Fibroblast of skin of scalp (primary cell): ENCODE measurements at regions not wholly inside any gene's neighbourhood (a gene's known extent, or its start where the extent isn't known, plus 50 kb on each side); places are given as distances from the start of the nearest gene placed in this dataset.
"Not testable (repeated sequence)": the region's sequence is repeated elsewhere in the genome, so short reads cannot be mapped to it uniquely, and the experiment has no call there.

ENCODE experiments used
- DNase-seq: peaks from one replicate; pipeline ENCODE4 v3.0.0-alpha.2; 2013

DNA sequence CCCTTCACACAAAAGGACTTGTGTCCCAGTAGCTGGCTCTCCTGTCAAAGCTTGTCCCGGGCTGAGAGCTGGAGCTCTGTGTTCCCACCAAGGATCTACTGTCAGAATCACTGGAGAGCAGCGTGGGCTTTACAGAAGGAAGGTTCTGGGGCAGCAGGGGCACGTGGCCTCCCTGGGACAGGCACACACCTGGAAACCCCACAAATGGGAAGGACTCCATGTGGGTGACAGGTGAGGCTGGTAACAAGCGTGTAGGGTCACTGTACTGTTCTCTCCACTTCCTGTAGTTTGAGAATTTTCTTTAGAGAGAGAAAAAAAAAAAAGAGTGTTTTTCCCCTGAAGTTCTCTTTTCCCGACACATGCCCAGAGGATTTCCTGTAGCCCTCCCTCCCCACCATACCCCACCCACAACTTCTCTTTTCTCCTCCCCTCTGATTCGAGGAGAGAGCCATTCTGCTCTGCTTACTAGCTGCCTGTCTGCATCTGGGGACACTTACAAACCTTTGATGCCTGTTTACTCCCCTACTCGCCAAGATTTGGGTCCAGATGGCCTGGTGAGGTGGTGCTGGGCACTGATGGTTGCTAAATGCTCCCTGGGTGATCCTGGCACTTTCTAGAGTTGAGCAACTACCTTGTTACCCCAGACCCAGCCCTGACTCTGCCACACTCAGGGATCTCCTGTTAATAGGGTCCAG is 84.1 kb upstream of the SIRPA start:
- peak; percentile 76 for DNase-seq

DNA sequence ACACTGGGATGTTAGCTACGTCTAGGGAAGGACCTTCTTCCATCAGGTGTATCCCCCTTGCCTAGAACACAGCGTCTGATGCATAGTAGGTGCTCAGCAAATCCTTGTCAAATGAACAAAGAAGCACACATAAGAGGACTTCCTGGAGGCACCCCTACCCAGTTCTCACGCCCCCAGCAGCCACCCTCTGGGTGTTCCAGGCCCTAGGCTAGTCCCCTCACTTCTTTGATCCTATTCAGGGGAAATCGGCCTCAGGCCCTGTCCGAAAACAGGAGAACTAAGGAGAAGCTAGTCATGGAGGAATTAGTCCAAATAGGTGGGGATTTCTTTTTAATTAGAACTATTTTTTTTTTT is 84.7 kb upstream of the SIRPA start:
- no peak for DNase-seq

GRCh38 chr20:1809611-1810510 is 85.3 kb upstream of the SIRPA start:
- DNase-seq = peak; percentile 78

DNA sequence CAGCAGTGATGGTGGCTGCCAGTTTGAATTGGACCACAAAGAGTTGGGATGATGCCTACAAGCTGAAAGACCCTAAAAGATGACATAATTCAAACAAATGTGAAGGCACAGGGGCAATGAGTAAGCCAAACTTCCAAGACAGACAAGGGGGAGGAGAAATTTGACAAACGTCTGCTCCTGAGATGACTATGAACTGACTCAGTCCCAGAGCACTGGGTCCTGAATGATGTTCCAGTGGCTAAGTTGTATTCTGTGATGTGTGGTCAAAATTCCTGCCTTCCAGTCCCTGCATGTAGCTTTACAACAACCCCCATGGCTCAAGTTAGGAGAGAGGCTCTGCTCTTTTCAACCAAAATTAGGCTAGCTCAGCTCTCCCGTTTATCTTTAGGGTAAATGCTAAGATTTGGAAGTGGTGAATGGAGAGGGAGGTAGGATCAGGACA is 86.1 kb upstream of the SIRPA start:
- peak; percentile 97 for DNase-seq

GRCh38 chr20:1808101-1808500 is 87.1 kb upstream of the SIRPA start:
- DNase-seq = no peak

DNA sequence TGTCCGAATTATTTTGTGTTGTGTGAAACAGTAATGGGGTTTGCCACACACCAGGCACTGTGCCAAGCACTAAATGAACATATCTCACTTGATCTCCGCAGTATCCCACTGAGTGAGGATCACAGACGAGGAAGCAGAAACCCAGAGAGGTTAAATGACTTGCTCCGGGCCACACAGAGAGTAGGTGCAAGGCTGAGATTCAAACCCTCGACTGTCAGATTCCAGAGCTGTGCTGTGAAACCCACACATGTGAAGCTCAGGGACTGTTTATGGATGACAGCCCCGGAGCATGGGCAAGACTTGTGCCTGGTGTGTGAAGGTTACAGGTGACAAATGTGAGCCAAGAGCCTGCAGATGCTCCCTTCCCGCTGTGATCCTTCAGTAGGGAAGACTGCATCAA is 87.8 kb upstream of the SIRPA start:
- no peak for DNase-seq

GRCh38 chr20:1806456-1806855 is 88.8 kb upstream of the SIRPA start:
- no peak for DNase-seq

GRCh38 chr20:1805816-1806215 is 89.4 kb upstream of the SIRPA start:
- DNase-seq = no peak

DNA sequence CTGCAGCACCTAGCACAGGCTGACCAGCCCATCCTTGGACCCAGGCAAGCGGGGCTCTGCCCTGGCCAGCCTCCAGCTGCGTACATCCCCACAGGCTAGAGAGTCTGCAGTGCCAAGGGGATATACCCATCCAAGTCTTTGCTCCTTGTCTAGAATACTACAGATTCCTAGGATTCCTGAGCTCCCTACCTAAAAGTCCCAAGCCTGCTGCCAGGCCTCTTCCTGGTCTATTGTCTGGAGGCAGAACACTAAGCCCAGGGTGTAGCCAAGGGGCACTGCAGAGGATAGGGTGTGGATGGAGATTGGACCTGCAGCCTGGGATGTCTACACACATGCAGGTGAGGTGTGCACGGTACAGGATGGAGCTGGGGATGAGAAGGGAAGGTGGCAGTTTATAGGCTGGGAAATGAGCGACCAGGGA is 90.0 kb upstream of the SIRPA start:
- DNase-seq = no peak

DNA sequence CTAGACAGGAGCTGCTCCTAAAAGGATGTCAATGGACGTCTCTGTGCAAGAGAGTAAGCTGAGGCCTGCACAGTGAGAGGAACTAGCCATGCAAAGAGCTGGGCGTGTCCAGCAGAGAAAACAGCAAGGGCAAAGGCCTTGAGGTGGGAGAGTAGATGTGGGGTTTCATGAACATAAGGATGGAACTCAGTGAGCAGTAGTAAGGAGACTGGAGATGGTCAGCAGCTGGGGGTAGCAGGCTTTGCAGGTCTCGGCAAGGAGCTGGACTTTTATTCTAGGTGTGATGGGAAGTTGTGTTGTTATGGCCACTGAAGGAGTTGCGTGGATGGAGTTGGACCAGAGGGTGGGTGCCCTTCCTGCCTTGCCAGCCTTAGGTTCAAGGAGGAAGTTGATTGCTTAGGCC is 90.7 kb upstream of the SIRPA start:
- DNase-seq = no peak

GRCh38 chr20:1803932-1804501 is 91.2 kb upstream of the SIRPA start:
- DNase-seq = no peak

GRCh38 chr20:1803061-1803931 is 91.9 kb upstream of the SIRPA start:
- peak; percentile 39 for DNase-seq

- peak; percentile 79 for DNase-seq
Measured at GRCh38 chr20:1802385-1803060, 92.7 kb upstream of the SIRPA start.

- no peak for DNase-seq
Measured at GRCh38 chr20:1801929-1802306, 93.3 kb upstream of the SIRPA start.

GRCh38 chr20:1801225-1801928 is 93.8 kb upstream of the SIRPA start:
- no peak for DNase-seq

- peak; percentile 58 for DNase-seq
Measured at GRCh38 chr20:1800777-1801176, 94.4 kb upstream of the SIRPA start.

DNA sequence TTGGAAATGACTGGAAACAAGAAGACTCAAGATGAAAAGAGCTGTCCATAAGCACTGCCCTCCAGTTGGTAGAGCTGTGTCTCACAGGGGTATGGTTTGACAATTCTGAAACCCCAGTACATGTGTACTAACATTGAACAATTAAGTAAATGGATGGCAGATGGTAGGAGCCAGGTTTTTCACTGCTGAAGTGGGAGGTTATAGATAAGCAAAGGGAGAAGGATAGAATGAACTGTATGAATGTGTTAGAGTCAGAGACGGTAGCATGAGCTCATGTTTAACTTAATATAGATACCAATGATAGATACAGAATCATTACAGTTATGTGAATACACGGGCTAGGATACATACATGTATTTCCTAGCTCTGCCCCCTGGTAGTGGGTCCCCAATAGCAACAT is 95.0 kb upstream of the SIRPA start:
- no peak for DNase-seq

GRCh38 chr20:1799746-1800145 is 95.5 kb upstream of the SIRPA start:
- DNase-seq = not testable (repeated sequence)

- DNase-seq = no peak
Measured at GRCh38 chr20:1798982-1799381, 96.2 kb upstream of the SIRPA start.

DNA sequence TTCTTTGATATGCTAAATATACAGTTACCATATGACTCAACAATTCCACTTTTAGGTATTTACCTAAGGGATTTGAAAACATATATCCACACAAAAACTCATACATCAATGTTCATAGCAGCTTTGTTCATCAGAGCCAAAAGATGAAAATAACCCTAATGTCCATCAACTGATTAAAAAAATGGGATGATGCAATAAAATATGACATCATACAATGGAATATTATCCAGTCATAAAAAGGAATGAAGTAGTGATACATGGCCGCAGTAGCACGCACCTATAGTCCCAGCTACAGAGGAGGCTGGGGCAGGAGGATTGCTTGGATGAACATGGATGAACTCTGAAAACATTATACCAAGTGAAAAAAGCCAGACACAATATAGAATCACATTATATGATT is 101.4 kb upstream of the SIRPA start:
- no peak for DNase-seq

DNA sequence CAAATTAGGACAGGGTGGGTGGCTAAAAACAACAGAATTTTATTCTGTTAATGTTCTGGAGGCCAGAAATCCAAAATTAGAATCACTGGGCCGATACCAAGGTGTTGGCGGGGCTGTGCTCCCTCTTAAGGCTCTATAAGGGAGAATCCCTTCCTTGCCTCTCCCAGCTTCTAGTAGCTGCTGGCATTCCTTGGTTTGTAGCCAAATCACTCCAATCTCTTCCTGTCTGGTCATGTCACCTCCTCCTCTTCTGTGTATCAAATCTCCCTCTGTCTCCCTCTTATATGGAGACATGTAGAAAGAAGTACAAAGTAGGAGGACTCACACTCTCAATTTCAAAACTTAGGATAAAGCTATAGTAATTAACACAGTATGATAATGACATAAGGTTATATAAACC is 102.9 kb upstream of the SIRPA start:
- DNase-seq = no peak
